ENCODE measurements at regions not wholly inside any gene's neighbourhood (a gene's known extent, or its start where the extent isn't known, plus 50 kb on each side); places are given as distances from the start of the nearest gene placed in this dataset.
"Not testable (repeated sequence)": the region's sequence is repeated elsewhere in the genome, so short reads cannot be mapped to it uniquely, and the experiment has no call there.

- H2BK15ac ChIP-seq (ENCODE audit: low read length); H3K36me3 ChIP-seq (ENCODE audit: control insufficient read depth in 2 of 4, insufficient read depth in 4 of 4, low read length in 3 of 4); H2BK20ac ChIP-seq (ENCODE audit: low read length); H3K9me3 ChIP-seq (ENCODE audit: insufficient read depth in 2 of 2, low read depth in 1 of 2, low read length in 1 of 2); H4K5ac ChIP-seq (ENCODE audit: insufficient read length, low read depth, low read length); H3K4ac ChIP-seq (replicated peaks; ENCODE audit: insufficient read length, low read depth, low read length); H3K79me2 ChIP-seq (ENCODE audit: control insufficient read depth in 1 of 2, insufficient read depth in 2 of 2, low read length in 2 of 2); FAIRE-seq; H4K8ac ChIP-seq (ENCODE audit: extremely low read depth, insufficient read depth, low read length); H3K9ac ChIP-seq (replicated peaks in 1 of 4; ENCODE audit: extremely low read depth in 1 of 4, low read depth in 3 of 4, low read length in 3 of 4); H3K27me3 ChIP-seq (replicated peaks in 1 of 4; ENCODE audit: control insufficient read depth in 3 of 4, extremely low read depth in 1 of 4, insufficient read depth in 3 of 4, low read length in 3 of 4); H3K4me3 ChIP-seq (ENCODE audit: extremely low read depth in 1 of 4, insufficient read depth in 2 of 4, low read depth in 3 of 4, low read length in 4 of 4); H3K56ac ChIP-seq (replicated peaks; ENCODE audit: insufficient read length, low read depth, low read length); POLR2A ChIA-PET (ENCODE audit: partially characterized antibody); H2AK5ac ChIP-seq (ENCODE audit: low read depth, low read length); H4K20me1 ChIP-seq (replicated peaks in 1 of 2; ENCODE audit: control insufficient read depth in 1 of 2, insufficient read depth in 2 of 2, low read length in 2 of 2); H3K4me2 ChIP-seq (ENCODE audit: insufficient read depth in 1 of 2, low read depth in 2 of 2, low read length in 2 of 2); H3K18ac ChIP-seq (ENCODE audit: extremely low read depth, low read length); H2BK12ac ChIP-seq (ENCODE audit: low read depth, low read length); H2AFZ ChIP-seq (ENCODE audit: low read length); H3K79me1 ChIP-seq (ENCODE audit: low read depth, low read length); H3K23me2 ChIP-seq (ENCODE audit: low read depth, low read length); H4K91ac ChIP-seq (replicated peaks; ENCODE audit: insufficient read length, low read length); H3K23ac ChIP-seq (ENCODE audit: insufficient read length); H3K4me1 ChIP-seq (replicated peaks in 1 of 4; ENCODE audit: control insufficient read depth in 3 of 4, insufficient read depth in 4 of 4, low read length in 3 of 4); H3K27ac ChIP-seq (ENCODE audit: low read depth, low read length); DNase-seq (ENCODE audit: low read depth in 1 of 2, low spot score in 2 of 2); H2BK120ac ChIP-seq (replicated peaks; ENCODE audit: low read depth, low read length); CTCF ChIA-PET (ENCODE audit: partially characterized antibody); H3K14ac ChIP-seq (ENCODE audit: insufficient read length); H2BK5ac ChIP-seq (ENCODE audit: low read depth, low read length): not testable (repeated sequence)
- 100% methylated on average over 1 of the region's 5 CpGs; no CpG with 5 or more reads in 1 of the 2 experiments for WGBS, 2 experiments (ENCODE audit: extremely low coverage in 1 of 2, insufficient coverage in 1 of 2, insufficient read length in 1 of 2, insufficient replicate concordance in 2 of 2, low coverage in 1 of 2, low lambda C conversion rate in 2 of 2, missing lambda C conversion rate in 1 of 2)
These were observed 180.9 kb downstream of the CEP170 start for GRCh38 chr1:243074224-243074623.

GRCh38 chr1:243067056-243067455 lies 188.0 kb downstream of the CEP170 start:
- CTCF ChIA-PET (ENCODE audit: partially characterized antibody); FAIRE-seq; POLR2A ChIA-PET (ENCODE audit: partially characterized antibody): not testable (repeated sequence)

More at GRCh38 chr1:243067056-243067455, 188.0 kb downstream of the CEP170 start:
- not testable (repeated sequence) for H4K20me1 ChIP-seq (replicated peaks in 1 of 2; ENCODE audit: control insufficient read depth in 1 of 2, insufficient read depth in 2 of 2, low read length in 2 of 2); H2BK20ac ChIP-seq (ENCODE audit: low read length); H3K9ac ChIP-seq (replicated peaks in 1 of 4; ENCODE audit: extremely low read depth in 1 of 4, low read depth in 3 of 4, low read length in 3 of 4); H3K14ac ChIP-seq (ENCODE audit: insufficient read length); H3K79me1 ChIP-seq (ENCODE audit: low read depth, low read length); H3K4me2 ChIP-seq (ENCODE audit: insufficient read depth in 1 of 2, low read depth in 2 of 2, low read length in 2 of 2); H2AFZ ChIP-seq (ENCODE audit: low read length); H3K27ac ChIP-seq (ENCODE audit: low read depth, low read length); H3K36me3 ChIP-seq (ENCODE audit: control insufficient read depth in 2 of 4, insufficient read depth in 4 of 4, low read length in 3 of 4); H2BK15ac ChIP-seq (ENCODE audit: low read length); H3K18ac ChIP-seq (ENCODE audit: extremely low read depth, low read length); H4K91ac ChIP-seq (replicated peaks; ENCODE audit: insufficient read length, low read length); H3K23me2 ChIP-seq (ENCODE audit: low read depth, low read length); H2BK12ac ChIP-seq (ENCODE audit: low read depth, low read length); H3K4me1 ChIP-seq (replicated peaks in 1 of 4; ENCODE audit: control insufficient read depth in 3 of 4, insufficient read depth in 4 of 4, low read length in 3 of 4); H2AK5ac ChIP-seq (ENCODE audit: low read depth, low read length); H3K4ac ChIP-seq (replicated peaks; ENCODE audit: insufficient read length, low read depth, low read length); H3K56ac ChIP-seq (replicated peaks; ENCODE audit: insufficient read length, low read depth, low read length); H3K9me3 ChIP-seq (ENCODE audit: insufficient read depth in 2 of 2, low read depth in 1 of 2, low read length in 1 of 2); H3K4me3 ChIP-seq (ENCODE audit: extremely low read depth in 1 of 4, insufficient read depth in 2 of 4, low read depth in 3 of 4, low read length in 4 of 4); H4K8ac ChIP-seq (ENCODE audit: extremely low read depth, insufficient read depth, low read length); DNase-seq (ENCODE audit: low read depth in 1 of 2, low spot score in 2 of 2); H3K23ac ChIP-seq (ENCODE audit: insufficient read length); H4K5ac ChIP-seq (ENCODE audit: insufficient read length, low read depth, low read length); H3K79me2 ChIP-seq (ENCODE audit: control insufficient read depth in 1 of 2, insufficient read depth in 2 of 2, low read length in 2 of 2); H3K27me3 ChIP-seq (replicated peaks in 1 of 4; ENCODE audit: control insufficient read depth in 3 of 4, extremely low read depth in 1 of 4, insufficient read depth in 3 of 4, low read length in 3 of 4); H2BK120ac ChIP-seq (replicated peaks; ENCODE audit: low read depth, low read length); H2BK5ac ChIP-seq (ENCODE audit: low read depth, low read length)
- WGBS, 2 experiments (ENCODE audit: extremely low coverage in 1 of 2, insufficient coverage in 1 of 2, insufficient read length in 1 of 2, insufficient replicate concordance in 2 of 2, low coverage in 1 of 2, low lambda C conversion rate in 2 of 2, missing lambda C conversion rate in 1 of 2), result 91% methylated on average over 6 of the region's 7 CpGs; no CpG with 5 or more reads in 1 of the 2 experiments
